ENCODE measurements at regions not wholly inside any gene's neighbourhood (a gene's known extent, or its start where the extent isn't known, plus 50 kb on each side); places are given as distances from the start of the nearest gene placed in this dataset.

DNA sequence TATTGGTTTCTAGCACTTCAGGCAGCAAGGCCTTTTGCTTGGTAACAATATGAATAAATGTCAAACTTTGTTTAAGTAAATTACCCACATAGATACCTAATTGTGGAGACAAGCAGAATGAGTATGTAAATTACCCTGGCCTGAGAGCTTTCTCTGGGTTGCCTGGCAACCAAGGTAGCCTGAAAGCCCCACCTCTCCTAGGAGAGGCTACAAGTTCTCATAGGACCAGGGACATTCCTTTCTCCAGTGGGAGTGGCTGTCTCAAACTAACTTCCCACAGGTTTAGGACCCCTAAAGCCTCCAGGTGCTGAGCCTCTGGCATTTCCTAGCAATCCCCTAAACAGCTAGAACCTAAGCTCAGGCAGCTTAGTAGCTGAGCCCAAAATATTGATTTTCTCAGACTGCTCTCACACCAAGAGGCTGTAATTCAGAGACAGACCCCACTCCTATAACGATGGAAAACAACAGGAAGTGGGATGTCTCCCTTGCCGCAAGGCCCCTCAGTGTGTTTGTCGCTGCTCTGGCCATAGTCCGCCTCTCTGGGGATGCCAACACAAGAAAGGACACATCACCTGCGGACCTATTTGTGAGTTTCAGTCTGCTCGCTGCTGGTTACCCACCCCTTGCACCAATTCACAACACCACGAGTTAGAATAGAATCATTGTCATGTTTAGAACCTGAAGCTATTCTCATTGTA lies 207.3 kb downstream of the DLEU7 start:
- TF ChIP-seq POLR2A (IDR thresholded peaks at IDR 0.05) = no peak
- TF ChIP-seq, protein P1, sequence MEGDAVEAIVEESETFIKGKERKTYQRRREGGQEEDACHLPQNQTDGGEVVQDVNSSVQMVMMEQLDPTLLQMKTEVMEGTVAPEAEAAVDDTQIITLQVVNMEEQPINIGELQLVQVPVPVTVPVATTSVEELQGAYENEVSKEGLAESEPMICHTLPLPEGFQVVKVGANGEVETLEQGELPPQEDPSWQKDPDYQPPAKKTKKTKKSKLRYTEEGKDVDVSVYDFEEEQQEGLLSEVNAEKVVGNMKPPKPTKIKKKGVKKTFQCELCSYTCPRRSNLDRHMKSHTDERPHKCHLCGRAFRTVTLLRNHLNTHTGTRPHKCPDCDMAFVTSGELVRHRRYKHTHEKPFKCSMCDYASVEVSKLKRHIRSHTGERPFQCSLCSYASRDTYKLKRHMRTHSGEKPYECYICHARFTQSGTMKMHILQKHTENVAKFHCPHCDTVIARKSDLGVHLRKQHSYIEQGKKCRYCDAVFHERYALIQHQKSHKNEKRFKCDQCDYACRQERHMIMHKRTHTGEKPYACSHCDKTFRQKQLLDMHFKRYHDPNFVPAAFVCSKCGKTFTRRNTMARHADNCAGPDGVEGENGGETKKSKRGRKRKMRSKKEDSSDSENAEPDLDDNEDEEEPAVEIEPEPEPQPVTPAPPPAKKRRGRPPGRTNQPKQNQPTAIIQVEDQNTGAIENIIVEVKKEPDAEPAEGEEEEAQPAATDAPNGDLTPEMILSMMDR (IDR thresholded peaks at IDR 0.05) = no peak
